GM12878 (cell line): ENCODE measurements at regions not wholly inside any gene's neighbourhood (a gene's known extent, or its start where the extent isn't known, plus 50 kb on each side); places are given as distances from the start of the nearest gene placed in this dataset.

ENCODE experiments used
- MXI1 ChIP-seq: fragments of 150-350 bp; IDR thresholded peaks from 2 replicates; pipeline ENCODE4 v1.6.1; 2011; ENCODE audit warnings: low read depth, mild to moderate bottlenecking, inconsistent platforms, low read length, improper control_type of control experiment
- TF ChIP-seq, protein P1 (sequence below), 3 experiments: IDR thresholded peaks in 2 of 3; conservative IDR thresholded peaks in 1 of 3; 2 replicates each; pipeline ENCODE4 v1.5.1; 2011; ENCODE audit warnings: low read depth in 3 of 3, low read length in 3 of 3, mild to moderate bottlenecking in 3 of 3, control low read depth in 2 of 3, moderate library complexity in 2 of 3, inconsistent platforms in 1 of 3, mixed read lengths in 1 of 3; ENCODE audit not compliant: control insufficient read depth in 2 of 3, insufficient read depth in 1 of 3; ENCODE audit errors: extremely low read depth in 1 of 3

DNA sequence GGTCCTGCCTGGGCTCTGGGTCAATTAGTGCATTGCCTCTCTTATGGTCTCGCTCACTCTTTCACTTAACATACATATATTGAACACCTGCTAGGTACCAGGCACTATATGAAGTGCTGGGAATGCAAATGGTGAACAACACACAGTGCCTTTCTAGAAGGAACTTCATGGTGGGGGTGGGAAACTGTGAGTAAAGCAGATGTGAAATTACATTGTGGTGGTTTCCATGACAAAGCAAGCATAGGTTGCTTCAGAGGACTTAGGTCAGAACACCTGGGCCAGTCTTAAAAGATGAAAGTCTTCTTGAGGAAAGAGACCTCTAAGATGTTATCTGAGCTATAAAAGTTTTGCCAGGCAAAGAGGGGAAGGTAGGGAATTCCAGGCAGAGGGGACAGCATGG, 231.3 kb downstream of the BUD13 start:
- no peak for TF ChIP-seq MXI1
- TF ChIP-seq, protein P1, sequence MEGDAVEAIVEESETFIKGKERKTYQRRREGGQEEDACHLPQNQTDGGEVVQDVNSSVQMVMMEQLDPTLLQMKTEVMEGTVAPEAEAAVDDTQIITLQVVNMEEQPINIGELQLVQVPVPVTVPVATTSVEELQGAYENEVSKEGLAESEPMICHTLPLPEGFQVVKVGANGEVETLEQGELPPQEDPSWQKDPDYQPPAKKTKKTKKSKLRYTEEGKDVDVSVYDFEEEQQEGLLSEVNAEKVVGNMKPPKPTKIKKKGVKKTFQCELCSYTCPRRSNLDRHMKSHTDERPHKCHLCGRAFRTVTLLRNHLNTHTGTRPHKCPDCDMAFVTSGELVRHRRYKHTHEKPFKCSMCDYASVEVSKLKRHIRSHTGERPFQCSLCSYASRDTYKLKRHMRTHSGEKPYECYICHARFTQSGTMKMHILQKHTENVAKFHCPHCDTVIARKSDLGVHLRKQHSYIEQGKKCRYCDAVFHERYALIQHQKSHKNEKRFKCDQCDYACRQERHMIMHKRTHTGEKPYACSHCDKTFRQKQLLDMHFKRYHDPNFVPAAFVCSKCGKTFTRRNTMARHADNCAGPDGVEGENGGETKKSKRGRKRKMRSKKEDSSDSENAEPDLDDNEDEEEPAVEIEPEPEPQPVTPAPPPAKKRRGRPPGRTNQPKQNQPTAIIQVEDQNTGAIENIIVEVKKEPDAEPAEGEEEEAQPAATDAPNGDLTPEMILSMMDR (IDR thresholded peaks at IDR 0.05 in 2 of 3, conservative IDR thresholded peaks at IDR 0.05 in 1 of 3; ENCODE audit: control insufficient read depth in 2 of 3, extremely low read depth in 1 of 3, insufficient read depth in 1 of 3, low read depth in 3 of 3, low read length in 3 of 3) = no peak
